Tibial nerve (tissue), 3 donors: ENCODE measurements at regions not wholly inside any gene's neighbourhood (a gene's known extent, or its start where the extent isn't known, plus 50 kb on each side); places are given as distances from the start of the nearest gene placed in this dataset.

Experiments used
- CTCF ChIP-seq, 5 experiments: fragments of 200-600 bp in 3 of 5; fragments of 450-650 bp in 2 of 5; sonication (generic) in 3 of 5; IDR thresholded peaks; one replicate each; pipeline ENCODE4 v1.5.1; 2016 to 2019; ENCODE audit warnings: antibody characterized with exemption in 5 of 5, mild to moderate bottlenecking in 3 of 5, moderate library complexity in 2 of 5
- POLR2A ChIP-seq, 2 donors: fragments of 450-650 bp; IDR thresholded peaks; one replicate each; pipeline ENCODE4 v1.6.1; 2017; ENCODE audit warnings: antibody characterized with exemption in 2 of 2, mild to moderate bottlenecking in 2 of 2, moderate library complexity in 2 of 2

- TF ChIP-seq CTCF (IDR thresholded peaks at IDR 0.05) (no peak), POLR2A (IDR thresholded peaks at IDR 0.05) (no peak)
Observed at GRCh38 chr13:89502286-89502685, 1831.1 kb downstream of the SLITRK5 start.
